ENCODE measurements at regions not wholly inside any gene's neighbourhood (a gene's known extent, or its start where the extent isn't known, plus 50 kb on each side); places are given as distances from the start of the nearest gene placed in this dataset.

DNA sequence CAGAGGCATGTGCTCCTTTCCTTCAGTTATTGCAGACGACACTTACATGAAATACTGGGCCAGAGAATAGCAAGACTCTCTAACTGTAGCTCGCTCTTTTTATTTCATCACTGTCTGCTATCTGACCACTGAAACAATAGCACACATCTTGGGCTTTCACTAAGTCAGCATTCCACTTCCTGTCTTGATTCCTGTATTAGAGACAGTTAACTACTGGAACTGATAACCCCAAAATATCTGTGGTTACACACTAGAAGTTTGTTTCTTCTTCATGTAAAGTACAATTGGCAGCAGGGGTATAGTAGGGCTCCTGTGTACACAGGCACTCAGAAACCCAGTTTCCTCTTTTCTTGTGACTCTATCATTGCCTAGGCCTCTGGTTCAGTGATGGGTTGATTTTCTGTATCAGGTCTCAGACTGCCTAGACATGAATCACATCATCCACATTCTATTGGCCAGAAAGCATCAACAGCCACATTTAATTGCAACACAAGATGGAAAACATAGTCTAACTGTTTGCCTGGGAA is 230.2 kb upstream of the CD96 start:
- ATAC-seq, result peak; percentile 77
- DNase-seq, result no peak

DNA sequence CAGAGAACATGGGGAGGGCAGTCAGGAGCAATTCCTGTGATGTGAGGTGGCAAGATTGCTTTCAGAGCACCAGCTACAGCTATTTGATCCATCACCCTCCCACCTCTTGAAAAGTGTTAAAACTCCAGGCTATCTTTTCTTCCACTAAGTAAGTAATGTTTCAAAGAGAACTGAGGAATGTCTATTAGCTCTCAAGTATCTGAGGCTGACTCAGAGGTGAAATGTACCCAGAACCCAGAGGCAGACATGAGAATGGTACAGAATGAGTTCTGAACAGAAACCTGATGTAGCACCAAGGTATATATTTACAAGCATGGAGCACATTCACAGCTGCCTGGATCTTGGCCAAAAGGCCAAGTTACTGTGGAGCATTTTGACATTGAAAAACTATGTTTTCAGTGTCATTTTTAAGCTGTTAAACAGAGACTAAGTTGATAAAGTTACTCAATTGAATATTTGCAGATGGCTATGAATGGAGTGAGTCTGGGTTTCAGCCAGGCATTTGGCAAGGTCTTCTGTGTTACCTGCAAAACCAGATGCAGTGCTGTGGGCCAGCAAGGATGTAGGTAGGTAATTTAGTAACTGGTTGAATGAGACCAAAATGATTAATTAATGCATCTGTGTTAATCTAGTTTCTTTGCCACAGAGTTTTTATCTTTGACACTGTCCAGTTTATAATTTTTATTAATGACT is 227.7 kb upstream of the CD96 start:
- DNase-seq (no peak), ATAC-seq (no peak)

DNA sequence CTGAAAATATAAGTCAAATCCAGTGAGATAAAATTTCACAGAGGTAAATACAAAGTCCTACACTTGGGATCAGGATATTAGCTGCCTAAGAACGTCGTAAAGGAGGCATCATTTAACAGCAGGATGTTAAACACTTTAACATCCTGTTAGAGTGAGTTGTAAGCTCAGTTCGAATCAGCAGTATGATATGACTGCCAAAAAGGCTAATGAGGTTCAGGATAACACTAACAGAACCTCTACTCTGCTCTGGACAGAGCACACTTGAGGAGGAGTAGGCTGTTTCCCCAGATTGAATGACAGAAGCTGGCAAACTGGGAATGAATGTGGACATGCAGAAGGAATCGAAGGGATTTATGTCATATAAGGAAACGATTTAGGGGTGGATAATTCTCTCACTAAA is 227.1 kb upstream of the CD96 start:
- no peak for DNase-seq
- ATAC-seq, result no peak

DNA sequence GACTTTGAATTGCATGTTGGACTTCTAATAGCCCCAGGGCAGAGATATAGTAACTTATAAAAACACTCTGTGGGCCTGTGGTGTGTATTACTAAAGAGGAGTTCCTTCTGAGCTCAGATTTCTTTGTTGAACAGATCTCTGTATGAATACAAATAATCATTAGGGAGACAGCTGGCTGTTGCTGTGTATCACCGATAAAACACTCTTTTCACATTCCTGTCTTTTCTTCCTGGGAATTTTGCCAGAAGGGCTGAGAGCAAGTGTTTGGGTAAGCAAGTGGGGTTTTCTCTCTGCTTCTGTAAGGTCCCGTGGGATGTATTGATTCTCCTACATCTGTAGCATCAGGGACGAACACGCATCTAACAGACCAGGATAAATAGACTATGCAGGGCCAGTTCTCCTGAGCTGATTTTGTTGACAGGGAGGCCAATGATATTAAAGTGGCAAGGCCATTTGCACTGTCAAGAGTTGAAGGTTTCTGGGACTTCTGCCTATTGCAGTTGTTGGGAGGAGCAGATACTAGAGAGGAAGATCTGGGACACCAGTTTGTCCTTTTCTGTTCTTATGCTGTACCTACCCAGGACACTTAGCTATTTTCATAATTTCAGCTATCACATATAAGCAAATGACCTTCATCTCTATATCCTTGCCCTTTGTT is 225.9 kb upstream of the CD96 start:
- ATAC-seq, result no peak

DNA sequence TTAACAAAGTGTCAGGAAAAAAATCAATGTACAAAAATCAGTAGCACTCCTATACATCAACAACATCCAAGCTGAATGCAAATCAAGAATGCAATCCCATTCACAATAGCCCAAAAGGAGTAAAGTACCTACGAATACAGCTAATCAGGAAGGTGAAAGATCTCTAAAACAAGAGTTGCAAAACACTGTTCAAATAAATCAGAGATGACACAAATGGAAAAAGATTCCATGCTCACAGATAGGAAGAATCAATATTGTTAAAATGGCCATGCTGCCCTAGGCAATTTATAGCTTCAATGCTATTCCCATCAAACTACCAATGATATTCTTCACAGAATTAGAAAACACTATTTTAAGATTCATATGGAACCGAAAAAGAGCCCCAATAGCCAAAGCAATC is 223.7 kb upstream of the CD96 start:
- ATAC-seq, result no peak
- DNase-seq, result no peak

More for the DNA sequence above, 225.9 kb upstream of the CD96 start:
- DNase-seq, result no peak

DNA sequence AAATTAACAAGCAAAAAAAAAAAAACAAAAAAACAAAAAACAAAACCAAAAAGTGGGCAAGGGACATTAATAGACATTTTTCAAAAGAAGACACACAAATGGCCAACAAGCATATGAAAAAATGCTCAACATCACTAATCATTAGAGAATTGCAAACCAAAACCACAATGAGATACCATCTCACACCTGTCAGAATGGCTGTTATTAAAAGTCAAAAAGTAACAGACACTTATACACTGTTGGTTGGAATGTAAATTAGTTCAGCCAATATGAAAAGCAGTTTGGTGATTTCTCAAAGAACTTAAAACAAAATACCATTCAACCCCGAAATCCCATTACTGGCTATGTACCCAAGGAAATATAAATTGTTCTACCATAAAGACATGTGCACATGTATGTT is 222.4 kb upstream of the CD96 start:
- no peak for DNase-seq
- no peak for ATAC-seq

GRCh38 chr3:111321786-111322185 is 220.2 kb upstream of the CD96 start:
- DNase-seq, result no peak
- ATAC-seq, result no peak

DNA sequence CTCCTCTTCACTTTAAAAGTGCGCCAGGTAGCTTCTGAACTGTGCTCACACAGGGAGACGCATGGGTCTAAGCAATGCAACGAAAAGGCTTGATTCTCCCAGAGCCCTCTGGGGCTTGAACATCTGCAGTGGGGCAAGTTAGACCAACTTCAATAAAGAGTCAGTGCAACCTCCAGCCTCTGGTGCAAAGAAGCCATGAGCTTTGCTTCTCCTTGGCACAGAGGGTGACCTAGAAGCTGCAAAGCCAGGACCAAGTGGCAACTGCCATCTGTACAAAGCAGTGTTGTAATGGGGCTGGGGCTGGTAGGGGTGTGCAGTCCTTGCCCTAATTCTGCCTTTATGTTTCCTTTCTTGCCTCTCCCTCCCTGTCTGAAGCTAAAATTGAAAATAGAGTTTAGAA is 219.0 kb upstream of the CD96 start:
- ATAC-seq (no peak), DNase-seq (no peak)

GRCh38 chr3:111324151-111324550 is 217.8 kb upstream of the CD96 start:
- ATAC-seq (no peak), DNase-seq (no peak)

GRCh38 chr3:111324645-111325044 is 217.4 kb upstream of the CD96 start:
- ATAC-seq (peak; percentile 45), DNase-seq (no peak)

GRCh38 chr3:111325160-111325718 is 216.8 kb upstream of the CD96 start:
- ATAC-seq (no peak), DNase-seq (no peak)

GRCh38 chr3:111326144-111326995 is 215.6 kb upstream of the CD96 start:
- DNase-seq, result peak; percentile 40
- peak; percentile 81 for ATAC-seq

DNA sequence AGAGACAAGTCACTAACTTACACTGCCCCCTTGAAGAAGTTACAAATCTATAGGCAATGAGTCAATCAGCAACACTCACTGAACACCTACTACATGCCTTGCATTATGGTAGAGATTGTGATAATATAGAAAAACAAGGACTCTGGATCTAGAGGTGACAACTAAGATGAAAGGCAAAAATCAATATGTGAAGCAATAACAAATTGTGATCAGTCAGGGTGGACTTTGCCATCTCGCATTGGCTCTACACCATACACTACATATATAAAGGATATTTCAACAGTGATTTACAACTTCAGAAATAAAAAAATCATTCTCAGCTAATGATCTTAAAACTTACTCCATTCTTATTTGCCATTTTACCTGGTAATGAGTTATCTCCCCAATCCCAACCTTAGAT is 210.7 kb upstream of the CD96 start:
- DNase-seq (no peak), ATAC-seq (no peak)

DNA sequence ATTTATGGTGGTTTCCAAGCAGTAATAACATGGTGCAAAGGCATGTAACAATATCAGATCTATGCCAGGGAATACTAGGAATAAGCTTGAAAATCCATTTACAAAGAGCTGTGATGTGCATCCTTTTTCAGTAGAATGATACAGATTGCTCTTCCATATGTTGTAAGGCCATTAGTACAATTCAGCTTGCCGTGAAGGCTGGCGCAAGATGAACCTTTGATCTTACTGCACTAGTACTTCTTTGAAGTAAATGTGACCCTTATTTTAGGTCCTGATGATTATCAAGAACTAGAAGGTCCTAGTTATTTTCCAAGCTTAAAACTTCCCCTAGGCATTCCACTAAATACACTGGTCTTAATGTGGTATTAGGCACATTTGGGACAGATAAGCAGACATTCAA is 210.1 kb upstream of the CD96 start:
- no peak for DNase-seq
- ATAC-seq, result no peak

DNA sequence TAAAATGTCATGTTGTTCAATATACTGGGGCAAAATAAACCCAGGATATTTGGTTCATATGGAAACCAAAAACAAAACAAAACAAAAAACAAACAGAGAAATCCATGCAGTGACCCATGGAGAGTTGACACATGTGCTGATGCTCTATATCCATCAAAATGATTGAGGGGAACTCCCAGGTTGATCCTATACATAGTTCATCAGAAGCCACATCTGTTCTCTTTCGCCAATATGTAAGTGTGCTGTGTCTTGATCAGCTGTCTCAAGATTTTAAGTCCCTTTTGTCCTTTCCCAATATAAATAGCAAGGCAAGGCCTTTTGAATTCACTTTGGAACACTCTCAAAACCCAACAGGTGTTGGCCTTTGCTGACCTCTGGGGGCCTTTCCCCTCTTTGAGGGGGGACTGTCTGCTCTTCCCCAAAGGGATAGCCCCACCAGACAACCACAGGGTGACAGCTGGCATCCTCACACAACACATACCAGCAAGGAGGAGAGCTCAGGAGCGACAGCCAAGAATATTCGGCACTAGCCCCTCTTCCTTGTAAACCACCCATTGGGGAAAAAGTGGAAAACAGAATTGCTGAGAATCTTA is 209.4 kb upstream of the CD96 start:
- ATAC-seq (no peak), DNase-seq (peak; percentile 19)

DNA sequence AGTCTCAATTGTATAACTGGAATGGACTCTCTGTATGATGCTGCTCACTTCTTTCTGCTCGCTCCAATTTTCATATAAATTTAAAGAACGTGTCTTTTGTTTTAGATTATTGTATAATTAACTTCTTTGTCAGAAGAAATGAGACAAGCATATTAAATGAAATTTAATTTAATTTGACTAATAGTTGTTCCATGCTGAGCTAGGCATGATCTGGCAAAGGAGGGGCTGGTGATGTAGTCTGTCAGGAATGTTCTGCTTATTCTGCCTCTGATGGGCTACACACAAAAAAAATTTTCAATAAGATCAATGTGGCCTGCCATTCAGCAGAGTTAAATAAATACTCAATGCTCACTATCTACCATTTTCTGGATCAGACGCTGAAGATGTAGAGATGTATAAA is 208.4 kb upstream of the CD96 start:
- ATAC-seq, result no peak
- no peak for DNase-seq

GRCh38 chr3:111335512-111336303 is 206.3 kb upstream of the CD96 start:
- ATAC-seq, result peak; percentile 78
- no peak for DNase-seq

GRCh38 chr3:111336511-111336910 is 205.5 kb upstream of the CD96 start:
- ATAC-seq (peak; percentile 71), DNase-seq (no peak)

DNA sequence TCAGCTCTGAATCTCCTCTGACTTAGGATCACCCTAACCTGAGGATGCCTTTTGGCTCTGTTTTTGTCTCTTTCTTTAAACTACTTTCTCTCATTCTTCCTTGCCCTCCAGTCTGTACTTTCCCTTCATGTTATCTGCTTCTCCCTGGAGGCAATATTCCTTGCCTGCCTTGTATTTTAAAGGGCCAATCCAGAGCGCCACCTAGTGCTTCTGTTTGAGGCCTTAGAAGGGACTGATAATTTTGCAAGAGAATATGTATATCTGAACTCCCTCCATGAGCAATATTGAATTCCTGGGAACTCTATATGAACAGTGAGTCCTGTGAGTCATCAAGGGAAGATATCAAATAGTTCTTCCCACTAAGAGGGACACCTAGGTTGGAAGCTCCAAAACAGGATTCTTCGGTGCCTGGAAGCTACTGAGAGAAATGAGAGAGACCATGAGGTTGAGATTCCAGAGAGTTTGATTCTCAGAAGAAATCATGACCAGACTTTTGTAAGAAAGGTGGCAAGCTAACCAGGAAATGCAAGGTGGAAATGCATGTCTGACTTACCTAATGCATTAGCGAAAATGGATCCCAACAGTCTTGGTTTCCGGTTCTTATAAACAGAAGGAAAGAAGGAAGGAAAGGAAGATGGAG is 203.8 kb upstream of the CD96 start:
- ATAC-seq (no peak), DNase-seq (peak; percentile 61)

DNA sequence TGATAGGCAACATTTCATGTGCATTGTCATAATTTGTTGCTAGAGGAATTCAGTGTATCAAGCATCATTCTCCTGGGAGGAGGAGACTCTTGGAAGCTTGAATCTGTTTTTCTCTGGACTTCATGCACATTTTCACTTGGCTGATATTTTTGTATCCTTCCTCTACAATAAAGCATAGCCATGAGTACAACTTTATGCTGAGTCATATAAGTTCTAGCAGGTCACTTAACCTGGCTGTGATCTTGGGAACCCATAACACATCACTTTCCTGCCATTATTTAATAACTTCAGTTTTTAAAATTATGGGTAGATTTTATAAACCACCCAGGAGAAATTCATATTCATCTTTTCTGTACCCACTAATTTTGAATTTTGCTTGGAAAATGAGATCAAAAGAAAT is 203.0 kb upstream of the CD96 start:
- DNase-seq (no peak), ATAC-seq (no peak)

DNA sequence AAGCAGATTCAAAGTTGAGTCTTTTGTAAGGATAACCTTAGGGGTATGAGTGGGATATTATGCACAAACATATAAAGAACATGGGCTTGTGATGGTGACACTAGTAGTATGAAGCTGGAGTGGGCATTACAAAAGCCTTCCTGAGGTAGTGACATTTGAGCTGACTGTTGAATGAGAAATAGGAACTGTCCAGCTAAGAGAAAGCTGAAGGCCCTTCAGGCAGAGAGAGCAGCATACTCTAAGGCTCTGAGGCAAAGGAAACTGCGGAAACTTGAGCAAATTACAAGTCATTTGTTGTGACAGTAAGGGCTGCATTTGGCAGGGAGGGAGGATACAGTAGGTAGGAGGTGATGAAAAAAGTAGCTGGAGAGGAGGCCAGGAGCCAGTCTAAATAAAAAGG is 190.7 kb upstream of the CD96 start:
- DNase-seq (no peak), ATAC-seq (no peak)

All from stimulated activated naive CD8-positive, alpha-beta T cell treated with anti-CD3 and anti-CD28 coated beads, Interleukin-15, Interleukin-2, amounts not matched to agents 100 U/mL and 50 U/mL, for 24 hours (primary cell).